ENCODE measurements at regions not wholly inside any gene's neighbourhood (a gene's known extent, or its start where the extent isn't known, plus 50 kb on each side); places are given as distances from the start of the nearest gene placed in this dataset.

- TF ChIP-seq CTCF (IDR thresholded peaks at IDR 0.05; ENCODE audit: insufficient read depth, low read depth, low read length) = no peak
- no peak for TF ChIP-seq EZH2 (IDR thresholded peaks at IDR 0.05; ENCODE audit: insufficient read depth, low read length)
These were observed 81.2 kb downstream of the SPCS3 start for GRCh38 chr4:176400816-176401461.

All from astrocyte (in vitro differentiated cells and primary cell).